Neural progenitor cell (in vitro differentiated cells): ENCODE measurements at regions not wholly inside any gene's neighbourhood (a gene's known extent, or its start where the extent isn't known, plus 50 kb on each side); places are given as distances from the start of the nearest gene placed in this dataset.

Experiments used
- DNase-seq: peaks from one replicate; pipeline ENCODE4 v3.0.0-alpha.2; 2016; ENCODE audit warnings: low spot score
- H2AFZ ChIP-seq: fragments of 200-600 bp; sonication (generic); replicated peaks from 2 replicates; pipeline ENCODE4 v1.6.1; 2016; ENCODE audit warnings: antibody characterized with exemption
- H3F3A ChIP-seq: fragments of 200-600 bp; sonication (generic); 2 replicates; pipeline ENCODE4 v1.6.1; 2016; ENCODE audit warnings: antibody characterized with exemption, low read depth
- H3K27ac ChIP-seq: fragments of 200-600 bp; sonication (generic); 2 replicates; pipeline ENCODE4 v1.5.1; 2016; ENCODE audit warnings: mild to moderate bottlenecking
- H3K27me3 ChIP-seq: fragments of 200-600 bp; sonication (generic); 2 replicates; pipeline ENCODE4 v1.6.1; 2016; ENCODE audit warnings: mild to moderate bottlenecking, moderate library complexity
- H3K36me3 ChIP-seq: fragments of 200-600 bp; sonication (generic); 2 replicates; pipeline ENCODE4 v1.5.1; 2016
- H3K4me1 ChIP-seq: fragments of 200-600 bp; sonication (generic); 2 replicates; pipeline ENCODE4 v1.6.1; 2016; ENCODE audit warnings: mixed run types
- H3K4me2 ChIP-seq: fragments of 200-600 bp; sonication (generic); 2 replicates; pipeline ENCODE4 v1.6.1; 2016
- H3K4me3 ChIP-seq: fragments of 200-600 bp; sonication (generic); 2 replicates; pipeline ENCODE4 v1.5.1; 2016
- H3K79me2 ChIP-seq: fragments of 200-600 bp; sonication (generic); 2 replicates; pipeline ENCODE4 v1.6.1; 2016; ENCODE audit warnings: low read depth
- H3K9ac ChIP-seq: fragments of 200-600 bp; sonication (generic); 2 replicates; pipeline ENCODE4 v1.6.1; 2016
- H3K9me3 ChIP-seq: fragments of 200-600 bp; sonication (generic); 2 replicates; pipeline ENCODE4 v1.5.1; 2016; ENCODE audit warnings: low read depth
- H4K20me1 ChIP-seq: fragments of 200-600 bp; sonication (generic); 2 replicates; pipeline ENCODE4 v1.6.1; 2016; ENCODE audit warnings: low read depth
- H3K27ac Mint-ChIP-seq: 3 replicates; pipeline ENCODE4 v1.8.0; 2021; ENCODE audit warnings: mixed read lengths
- H3K27me3 Mint-ChIP-seq: 2 replicates; pipeline ENCODE4 v1.8.0; 2022; ENCODE audit warnings: low read depth, mild to moderate bottlenecking, inconsistent platforms, moderate library complexity, mixed read lengths; ENCODE audit not compliant: insufficient read depth
- H3K36me3 Mint-ChIP-seq: 3 replicates; pipeline ENCODE4 v1.8.0; 2021; ENCODE audit warnings: mixed read lengths
- H3K4me1 Mint-ChIP-seq: 3 replicates; pipeline ENCODE4 v1.8.0; 2021; ENCODE audit warnings: mixed read lengths
- H3K4me3 Mint-ChIP-seq: 3 replicates; pipeline ENCODE4 v1.8.0; 2021; ENCODE audit warnings: mild to moderate bottlenecking, moderate library complexity, mixed read lengths
- H3K9me3 Mint-ChIP-seq: 3 replicates; pipeline ENCODE4 v1.8.0; 2020; ENCODE audit warnings: mixed read lengths
- CTCF ChIP-seq: fragments of 200-600 bp; sonication (generic); IDR thresholded peaks from 2 replicates; pipeline ENCODE4 v1.5.1; 2017; ENCODE audit warnings: antibody characterized with exemption, mild to moderate bottlenecking
- EZH2 ChIP-seq: fragments of 200-600 bp; sonication (generic); IDR thresholded peaks from 2 replicates; pipeline ENCODE4 v1.6.1; 2017; ENCODE audit warnings: antibody characterized with exemption, mild to moderate bottlenecking, moderate library complexity
- EZH2phosphoT487 ChIP-seq: fragments of 200-600 bp; sonication (generic); IDR thresholded peaks from 2 replicates; pipeline ENCODE4 v1.6.1; 2017; ENCODE audit warnings: antibody characterized with exemption

- H2AFZ ChIP-seq: no peak overlapping the region
- Mint-ChIP-seq H3K4me1 (peaks cover 37% of the 10 kb centered on the region), H3K4me3 (no peak overlapping the region), H3K27ac (no peak overlapping the region), H3K27me3 (peaks cover 6% of the 10 kb centered on the region), H3K9me3 (no peaks in the 10 kb centered on the region), H3K36me3 (no peaks in the 10 kb centered on the region)
- H3K27ac ChIP-seq: no peak overlapping the region
- H3K36me3 ChIP-seq: no peaks in the 10 kb centered on the region
- no peaks in the 10 kb centered on the region for H3K9me3 ChIP-seq
- no peak for DNase-seq
- TF ChIP-seq EZH2phosphoT487: no peak
- no peak for TF ChIP-seq EZH2
- TF ChIP-seq CTCF: no peak
- H4K20me1 ChIP-seq: no peaks in the 10 kb centered on the region
- peaks cover under 1% of the 10 kb centered on the region for H3K4me1 ChIP-seq
- no peak overlapping the region for H3K4me3 ChIP-seq
- no peak overlapping the region for H3K4me2 ChIP-seq
- no peak overlapping the region for H3K9ac ChIP-seq
- no peaks in the 10 kb centered on the region for H3K27me3 ChIP-seq
- H3K79me2 ChIP-seq: no peaks in the 10 kb centered on the region
- no peaks in the 10 kb centered on the region for H3F3A ChIP-seq
These were observed 254.1 kb upstream of the IRX3 start for GRCh38 chr16:54540525-54541180.

GRCh38 chr16:54538276-54538675, 251.7 kb upstream of the IRX3 start:
- H3K4me3 Mint-ChIP-seq: no peak overlapping the region
- Histone ChIP-seq H3K4me2 (no peak overlapping the region), H3K4me1 (no peaks in the 10 kb centered on the region), H3K9ac (no peak overlapping the region), H3K27me3 (no peaks in the 10 kb centered on the region), H3K27ac (no peak overlapping the region), H3F3A (no peaks in the 10 kb centered on the region), H3K36me3 (no peaks in the 10 kb centered on the region), H3K79me2 (no peaks in the 10 kb centered on the region), H4K20me1 (no peaks in the 10 kb centered on the region), H2AFZ (no peak overlapping the region), H3K4me3 (no peak overlapping the region), H3K9me3 (no peaks in the 10 kb centered on the region)
- DNase-seq: peak; percentile 6
- peaks cover 7% of the 10 kb centered on the region for H3K27me3 Mint-ChIP-seq
- H3K27ac Mint-ChIP-seq: no peak overlapping the region
- peak; percentile 33 for TF ChIP-seq CTCF
- TF ChIP-seq EZH2: no peak
- no peaks in the 10 kb centered on the region for H3K9me3 Mint-ChIP-seq
- no peaks in the 10 kb centered on the region for H3K36me3 Mint-ChIP-seq
- H3K4me1 Mint-ChIP-seq: peaks cover 25% of the 10 kb centered on the region

DNA sequence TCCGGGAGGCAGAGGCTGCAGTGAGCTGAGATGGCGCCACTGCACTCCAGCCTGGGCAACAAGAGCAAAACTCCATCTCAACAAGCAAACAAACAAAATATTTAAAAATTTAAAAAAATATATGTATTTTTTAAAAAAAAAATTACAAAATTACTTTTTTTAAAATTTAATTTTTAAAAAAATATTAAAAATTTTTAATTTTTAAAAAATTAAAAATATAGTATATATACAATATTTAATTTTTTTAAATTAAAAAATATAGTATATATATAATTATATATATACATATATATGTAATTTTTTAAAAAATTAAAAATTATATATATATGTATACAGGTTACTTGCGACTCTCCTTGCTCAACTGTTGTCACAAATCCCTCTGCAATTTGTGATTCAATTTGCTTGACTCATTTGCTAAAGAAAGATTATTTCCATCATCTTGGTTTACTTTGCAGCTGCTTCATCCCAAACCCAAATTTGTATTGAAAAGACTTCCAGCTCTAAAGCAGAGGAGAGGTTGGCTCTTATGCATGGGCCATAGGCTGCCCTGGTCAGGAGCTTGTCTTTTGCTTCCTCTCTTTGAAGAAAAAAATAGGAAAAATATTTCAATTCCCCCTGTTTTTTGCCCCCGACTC, 247.4 kb upstream of the IRX3 start:
- Mint-ChIP-seq H3K36me3 (no peaks in the 10 kb centered on the region), H3K27me3 (peaks cover 16% of the 10 kb centered on the region)
- no peak for DNase-seq

More for the DNA sequence above, 247.4 kb upstream of the IRX3 start:
- TF ChIP-seq EZH2: no peak
- TF ChIP-seq CTCF: no peak
- TF ChIP-seq EZH2phosphoT487: no peak
- Histone ChIP-seq H3K9ac (no peak overlapping the region), H3K27me3 (no peaks in the 10 kb centered on the region), H3K4me3 (no peak overlapping the region), H2AFZ (no peak overlapping the region), H3K9me3 (no peaks in the 10 kb centered on the region), H3K79me2 (no peaks in the 10 kb centered on the region), H3K36me3 (no peaks in the 10 kb centered on the region), H3K27ac (no peak overlapping the region), H3K4me1 (no peaks in the 10 kb centered on the region), H3K4me2 (no peak overlapping the region), H4K20me1 (no peaks in the 10 kb centered on the region), H3F3A (no peaks in the 10 kb centered on the region)
- Mint-ChIP-seq H3K4me1 (peaks cover 5% of the 10 kb centered on the region), H3K9me3 (peaks cover 10% of the 10 kb centered on the region), H3K27ac (no peak overlapping the region), H3K4me3 (no peak overlapping the region)
